ENCODE measurements at regions not wholly inside any gene's neighbourhood (a gene's known extent, or its start where the extent isn't known, plus 50 kb on each side); places are given as distances from the start of the nearest gene placed in this dataset.

DNA sequence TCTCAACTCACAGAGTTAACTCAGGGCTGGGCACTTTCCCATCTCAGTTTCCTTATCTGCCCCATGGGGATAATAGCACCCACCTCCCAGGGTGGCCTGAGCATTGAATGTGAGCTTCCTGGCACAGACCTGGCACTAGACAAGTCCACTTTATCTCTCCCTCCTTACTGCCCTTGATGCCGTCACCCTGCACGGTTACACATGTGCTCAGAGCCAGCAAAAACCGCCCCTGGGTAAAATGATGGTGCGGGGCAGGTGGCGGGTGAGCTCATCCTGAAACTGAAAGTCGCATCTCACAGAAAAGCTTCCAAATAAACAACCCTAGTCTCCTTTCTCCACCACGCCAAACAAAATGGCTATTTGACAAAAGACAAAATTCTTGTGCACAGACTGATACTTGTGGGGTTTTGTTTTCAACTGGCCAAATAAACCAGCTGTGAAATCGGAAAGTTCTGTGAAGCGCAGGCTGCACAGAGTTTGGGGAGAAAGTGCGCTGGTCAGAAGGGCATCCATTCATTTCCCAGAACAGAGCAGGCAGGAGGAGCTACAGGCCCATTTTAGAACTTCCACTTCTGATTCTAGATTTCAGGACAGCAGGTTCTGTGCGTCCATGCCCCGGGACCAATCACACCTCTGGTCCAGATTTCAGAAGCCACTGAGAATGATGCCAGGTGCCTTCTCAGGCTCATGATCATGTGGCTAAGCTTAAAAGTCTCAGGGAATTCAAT is 138.1 kb downstream of the SHANK2 start:
- peaks cover 52% of the 10 kb centered on the region for H3K36me3 Mint-ChIP-seq (ENCODE audit: low read depth)
- Histone ChIP-seq H2AFZ (no peak overlapping the region), H3K9me2 (ENCODE audit: insufficient read depth) (no peaks in the 10 kb centered on the region), H3K79me2 (replicated peaks; ENCODE audit: insufficient read depth) (no peaks in the 10 kb centered on the region; the same call in 1 of the 2 replicates), H3F3A (replicated peaks; ENCODE audit: low read depth) (no peaks in the 10 kb centered on the region), H3K4me2 (no peak overlapping the region), H3K4me1 (ENCODE audit: insufficient read depth) (no peaks in the 10 kb centered on the region), H3K27ac (ENCODE audit: low read depth) (no peak overlapping the region), H3K27me3 (ENCODE audit: insufficient read depth) (no peaks in the 10 kb centered on the region), H3K36me3 (ENCODE audit: insufficient read depth) (0 out of 2 replicates have a peak, but pooled peaks cover 7% of the 10 kb centered on the region), H4K20me1 (replicated peaks; ENCODE audit: insufficient read depth) (no peaks in the 10 kb centered on the region; the same call in 1 of the 2 replicates), H3K4me3 (no peak overlapping the region)
- peaks cover 25% of the 10 kb centered on the region for H3K4me1 Mint-ChIP-seq
- ATAC-seq (no peak), DNase-seq (ENCODE audit: low spot score) (no peak)
- no peaks in the 10 kb centered on the region for H3K9me3 Mint-ChIP-seq
- TF ChIP-seq EZH2 (IDR thresholded peaks at IDR 0.05; ENCODE audit: low read depth, unreplicated experiment) (no peak), EZH2phosphoT487 (IDR thresholded peaks at IDR 0.05; ENCODE audit: unreplicated experiment) (no peak), ZNF114 (CRISPR knock-in tag; IDR thresholded peaks at IDR 0.05) (no peak), JUNB (IDR thresholded peaks at IDR 0.05; ENCODE audit: unreplicated experiment) (no peak), NANOG (IDR thresholded peaks at IDR 0.05; ENCODE audit: borderline replicate concordance) (no peak), POLR2AphosphoS5 (IDR thresholded peaks at IDR 0.05; ENCODE audit: low read depth) (no peak), STAT1 (IDR thresholded peaks at IDR 0.05; ENCODE audit: unreplicated experiment) (no peak)
- TF ChIP-seq, protein P1, sequence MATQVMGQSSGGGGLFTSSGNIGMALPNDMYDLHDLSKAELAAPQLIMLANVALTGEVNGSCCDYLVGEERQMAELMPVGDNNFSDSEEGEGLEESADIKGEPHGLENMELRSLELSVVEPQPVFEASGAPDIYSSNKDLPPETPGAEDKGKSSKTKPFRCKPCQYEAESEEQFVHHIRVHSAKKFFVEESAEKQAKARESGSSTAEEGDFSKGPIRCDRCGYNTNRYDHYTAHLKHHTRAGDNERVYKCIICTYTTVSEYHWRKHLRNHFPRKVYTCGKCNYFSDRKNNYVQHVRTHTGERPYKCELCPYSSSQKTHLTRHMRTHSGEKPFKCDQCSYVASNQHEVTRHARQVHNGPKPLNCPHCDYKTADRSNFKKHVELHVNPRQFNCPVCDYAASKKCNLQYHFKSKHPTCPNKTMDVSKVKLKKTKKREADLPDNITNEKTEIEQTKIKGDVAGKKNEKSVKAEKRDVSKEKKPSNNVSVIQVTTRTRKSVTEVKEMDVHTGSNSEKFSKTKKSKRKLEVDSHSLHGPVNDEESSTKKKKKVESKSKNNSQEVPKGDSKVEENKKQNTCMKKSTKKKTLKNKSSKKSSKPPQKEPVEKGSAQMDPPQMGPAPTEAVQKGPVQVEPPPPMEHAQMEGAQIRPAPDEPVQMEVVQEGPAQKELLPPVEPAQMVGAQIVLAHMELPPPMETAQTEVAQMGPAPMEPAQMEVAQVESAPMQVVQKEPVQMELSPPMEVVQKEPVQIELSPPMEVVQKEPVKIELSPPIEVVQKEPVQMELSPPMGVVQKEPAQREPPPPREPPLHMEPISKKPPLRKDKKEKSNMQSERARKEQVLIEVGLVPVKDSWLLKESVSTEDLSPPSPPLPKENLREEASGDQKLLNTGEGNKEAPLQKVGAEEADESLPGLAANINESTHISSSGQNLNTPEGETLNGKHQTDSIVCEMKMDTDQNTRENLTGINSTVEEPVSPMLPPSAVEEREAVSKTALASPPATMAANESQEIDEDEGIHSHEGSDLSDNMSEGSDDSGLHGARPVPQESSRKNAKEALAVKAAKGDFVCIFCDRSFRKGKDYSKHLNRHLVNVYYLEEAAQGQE (IDR thresholded peaks at IDR 0.05; ENCODE audit: unreplicated experiment), result no peak
- TF ChIP-seq, protein P2, sequence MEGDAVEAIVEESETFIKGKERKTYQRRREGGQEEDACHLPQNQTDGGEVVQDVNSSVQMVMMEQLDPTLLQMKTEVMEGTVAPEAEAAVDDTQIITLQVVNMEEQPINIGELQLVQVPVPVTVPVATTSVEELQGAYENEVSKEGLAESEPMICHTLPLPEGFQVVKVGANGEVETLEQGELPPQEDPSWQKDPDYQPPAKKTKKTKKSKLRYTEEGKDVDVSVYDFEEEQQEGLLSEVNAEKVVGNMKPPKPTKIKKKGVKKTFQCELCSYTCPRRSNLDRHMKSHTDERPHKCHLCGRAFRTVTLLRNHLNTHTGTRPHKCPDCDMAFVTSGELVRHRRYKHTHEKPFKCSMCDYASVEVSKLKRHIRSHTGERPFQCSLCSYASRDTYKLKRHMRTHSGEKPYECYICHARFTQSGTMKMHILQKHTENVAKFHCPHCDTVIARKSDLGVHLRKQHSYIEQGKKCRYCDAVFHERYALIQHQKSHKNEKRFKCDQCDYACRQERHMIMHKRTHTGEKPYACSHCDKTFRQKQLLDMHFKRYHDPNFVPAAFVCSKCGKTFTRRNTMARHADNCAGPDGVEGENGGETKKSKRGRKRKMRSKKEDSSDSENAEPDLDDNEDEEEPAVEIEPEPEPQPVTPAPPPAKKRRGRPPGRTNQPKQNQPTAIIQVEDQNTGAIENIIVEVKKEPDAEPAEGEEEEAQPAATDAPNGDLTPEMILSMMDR (conservative IDR thresholded peaks at IDR 0.05; ENCODE audit: low read depth in 2 of 2), result no peak
- TF ChIP-seq, protein P3, sequence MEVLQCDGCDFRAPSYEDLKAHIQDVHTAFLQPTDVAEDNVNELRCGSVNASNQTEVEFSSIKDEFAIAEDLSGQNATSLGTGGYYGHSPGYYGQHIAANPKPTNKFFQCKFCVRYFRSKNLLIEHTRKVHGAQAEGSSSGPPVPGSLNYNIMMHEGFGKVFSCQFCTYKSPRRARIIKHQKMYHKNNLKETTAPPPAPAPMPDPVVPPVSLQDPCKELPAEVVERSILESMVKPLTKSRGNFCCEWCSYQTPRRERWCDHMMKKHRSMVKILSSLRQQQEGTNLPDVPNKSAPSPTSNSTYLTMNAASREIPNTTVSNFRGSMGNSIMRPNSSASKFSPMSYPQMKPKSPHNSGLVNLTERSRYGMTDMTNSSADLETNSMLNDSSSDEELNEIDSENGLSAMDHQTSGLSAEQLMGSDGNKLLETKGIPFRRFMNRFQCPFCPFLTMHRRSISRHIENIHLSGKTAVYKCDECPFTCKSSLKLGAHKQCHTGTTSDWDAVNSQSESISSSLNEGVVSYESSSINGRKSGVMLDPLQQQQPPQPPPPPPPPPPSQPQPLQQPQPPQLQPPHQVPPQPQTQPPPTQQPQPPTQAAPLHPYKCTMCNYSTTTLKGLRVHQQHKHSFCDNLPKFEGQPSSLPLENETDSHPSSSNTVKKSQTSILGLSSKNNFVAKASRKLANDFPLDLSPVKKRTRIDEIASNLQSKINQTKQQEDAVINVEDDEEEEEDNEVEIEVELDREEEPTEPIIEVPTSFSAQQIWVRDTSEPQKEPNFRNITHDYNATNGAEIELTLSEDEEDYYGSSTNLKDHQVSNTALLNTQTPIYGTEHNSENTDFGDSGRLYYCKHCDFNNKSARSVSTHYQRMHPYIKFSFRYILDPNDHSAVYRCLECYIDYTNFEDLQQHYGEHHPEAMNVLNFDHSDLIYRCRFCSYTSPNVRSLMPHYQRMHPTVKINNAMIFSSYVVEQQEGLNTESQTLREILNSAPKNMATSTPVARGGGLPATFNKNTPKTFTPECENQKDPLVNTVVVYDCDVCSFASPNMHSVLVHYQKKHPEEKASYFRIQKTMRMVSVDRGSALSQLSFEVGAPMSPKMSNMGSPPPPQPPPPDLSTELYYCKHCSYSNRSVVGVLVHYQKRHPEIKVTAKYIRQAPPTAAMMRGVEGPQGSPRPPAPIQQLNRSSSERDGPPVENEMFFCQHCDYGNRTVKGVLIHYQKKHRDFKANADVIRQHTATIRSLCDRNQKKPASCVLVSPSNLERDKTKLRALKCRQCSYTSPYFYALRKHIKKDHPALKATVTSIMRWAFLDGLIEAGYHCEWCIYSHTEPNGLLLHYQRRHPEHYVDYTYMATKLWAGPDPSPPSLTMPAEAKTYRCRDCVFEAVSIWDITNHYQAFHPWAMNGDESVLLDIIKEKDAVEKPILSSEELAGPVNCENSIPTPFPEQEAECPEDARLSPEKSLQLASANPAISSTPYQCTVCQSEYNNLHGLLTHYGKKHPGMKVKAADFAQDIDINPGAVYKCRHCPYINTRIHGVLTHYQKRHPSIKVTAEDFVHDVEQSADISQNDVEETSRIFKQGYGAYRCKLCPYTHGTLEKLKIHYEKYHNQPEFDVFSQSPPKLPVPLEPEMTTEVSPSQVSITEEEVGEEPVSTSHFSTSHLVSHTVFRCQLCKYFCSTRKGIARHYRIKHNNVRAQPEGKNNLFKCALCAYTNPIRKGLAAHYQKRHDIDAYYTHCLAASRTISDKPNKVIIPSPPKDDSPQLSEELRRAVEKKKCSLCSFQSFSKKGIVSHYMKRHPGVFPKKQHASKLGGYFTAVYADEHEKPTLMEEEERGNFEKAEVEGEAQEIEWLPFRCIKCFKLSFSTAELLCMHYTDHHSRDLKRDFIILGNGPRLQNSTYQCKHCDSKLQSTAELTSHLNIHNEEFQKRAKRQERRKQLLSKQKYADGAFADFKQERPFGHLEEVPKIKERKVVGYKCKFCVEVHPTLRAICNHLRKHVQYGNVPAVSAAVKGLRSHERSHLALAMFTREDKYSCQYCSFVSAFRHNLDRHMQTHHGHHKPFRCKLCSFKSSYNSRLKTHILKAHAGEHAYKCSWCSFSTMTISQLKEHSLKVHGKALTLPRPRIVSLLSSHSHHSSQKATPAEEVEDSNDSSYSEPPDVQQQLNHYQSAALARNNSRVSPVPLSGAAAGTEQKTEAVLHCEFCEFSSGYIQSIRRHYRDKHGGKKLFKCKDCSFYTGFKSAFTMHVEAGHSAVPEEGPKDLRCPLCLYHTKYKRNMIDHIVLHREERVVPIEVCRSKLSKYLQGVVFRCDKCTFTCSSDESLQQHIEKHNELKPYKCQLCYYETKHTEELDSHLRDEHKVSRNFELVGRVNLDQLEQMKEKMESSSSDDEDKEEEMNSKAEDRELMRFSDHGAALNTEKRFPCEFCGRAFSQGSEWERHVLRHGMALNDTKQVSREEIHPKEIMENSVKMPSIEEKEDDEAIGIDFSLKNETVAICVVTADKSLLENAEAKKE (CRISPR knock-in tag; IDR thresholded peaks at IDR 0.05), result no peak
- peaks cover 12% of the 10 kb centered on the region for H3K27me3 Mint-ChIP-seq (ENCODE audit: insufficient read depth, low read depth, poor library complexity)
- H3K27ac Mint-ChIP-seq, result no peak overlapping the region
- H3K4me3 Mint-ChIP-seq, result no peak overlapping the region
